HepG2 (cell line): ENCODE measurements at regions not wholly inside any gene's neighbourhood (a gene's known extent, or its start where the extent isn't known, plus 50 kb on each side); places are given as distances from the start of the nearest gene placed in this dataset.

Source experiments
- ATAC-seq: fragments of 200-7000 bp; cut with Tn5 transposase; 3 replicates; pipeline ENCODE4 v1.9.1; 2020; ENCODE audit warnings: mild to moderate bottlenecking, moderate library complexity
- BruUV-seq: library from RNA; stranded (reverse); fragments of 400-500 nt; replicated peaks from 2 replicates; lab custom pipeline; 2021; lab: Mats Ljungman, UMichigan
- CTCF ChIA-PET: fragments of 300-600 bp; formaldehyde crosslinking; extraction: SDS; loops from one replicate; lab custom pipeline; 2021; ENCODE audit warnings: low total read pairs, inconsistent platforms, low intra/inter-chr PET ratio; lab: Yijun Ruan, JAX
- POLR2A ChIA-PET: fragments of 350-600 bp; sonication (Branson Sonifier 250); formaldehyde crosslinking; loops from one replicate; lab custom pipeline; 2020; ENCODE audit warnings: antibody characterized with exemption, inconsistent platforms; lab: Yijun Ruan, JAX
- DNase-seq: peaks from one replicate; pipeline ENCODE4 v3.0.0-alpha.2; 2015; ENCODE audit warnings: low spot score
- FAIRE-seq: peaks from 3 replicates; lab custom pipeline; 2011; peaks lifted over from hg19 to GRCh38; lab: Jason Lieb, UNC
- H2AFZ ChIP-seq: one replicate; pipeline ENCODE4 v1.6.1; 2011; ENCODE audit warnings: low read length, inconsistent platforms
- H3K27ac ChIP-seq: fragments of 300-600 bp; 3 replicates; pipeline ENCODE4 v1.8.0; 2011; ENCODE audit warnings: mixed run types, mild to moderate bottlenecking, mixed read lengths, low read length, inconsistent platforms; ENCODE audit not compliant: insufficient read depth; ENCODE audit errors: extremely low read length
- H3K27me3 ChIP-seq, 2 experiments: fragments of 200-600 bp in 1 of 2; 2 replicates in 1 of 2; 3 replicates in 1 of 2; pipeline versions ENCODE4 v1.6.0 to v1.8.0; 2011; ENCODE audit warnings: low read length in 2 of 2, mild to moderate bottlenecking in 2 of 2, moderate library complexity in 2 of 2, inconsistent platforms in 1 of 2; ENCODE audit not compliant: insufficient read depth in 2 of 2, control insufficient read depth in 1 of 2
- H3K36me3 ChIP-seq, 2 experiments: fragments of 200-600 bp in 1 of 2; replicated peaks in 1 of 2; 2 replicates in 1 of 2; 3 replicates in 1 of 2; pipeline versions ENCODE4 v1.5.1 to v1.8.0; 2011; ENCODE audit warnings: low read length in 2 of 2, inconsistent platforms in 1 of 2; ENCODE audit not compliant: insufficient read depth in 2 of 2, control insufficient read depth in 1 of 2
- H3K4me1 ChIP-seq: 2 replicates; pipeline ENCODE4 v1.5.1; 2012; ENCODE audit warnings: low read length, inconsistent platforms; ENCODE audit not compliant: insufficient read depth
- H3K4me2 ChIP-seq: 2 replicates; pipeline ENCODE4 v1.6.0; 2011; ENCODE audit warnings: low read depth, low read length, inconsistent platforms
- H3K4me3 ChIP-seq, 3 experiments: fragments of 200-600 bp in 1 of 3; sonication (generic), shearing (Covaris generic) in 1 of 3; replicated peaks in 1 of 3; 2 replicates each; pipeline ENCODE4 v1.5.1; 2011 to 2016; ENCODE audit warnings: low read length in 3 of 3, inconsistent platforms in 2 of 3, low read depth in 2 of 3, mild to moderate bottlenecking in 2 of 3, control low read depth in 1 of 3, mixed read lengths in 1 of 3; ENCODE audit not compliant: insufficient read depth in 1 of 3
- H3K79me2 ChIP-seq: one replicate; pipeline ENCODE4 v1.6.1; 2011; ENCODE audit warnings: low read length, inconsistent platforms; ENCODE audit not compliant: insufficient read depth
- H3K9ac ChIP-seq: 2 replicates; pipeline ENCODE4 v1.6.0; 2011; ENCODE audit warnings: mild to moderate bottlenecking, low read depth, low read length, inconsistent platforms; ENCODE audit not compliant: insufficient read depth
- H3K9me3 ChIP-seq: 2 replicates; pipeline ENCODE4 v1.5.1; 2012; ENCODE audit warnings: mild to moderate bottlenecking, low read length
- H4K20me1 ChIP-seq: 2 replicates; pipeline ENCODE4 v1.6.0; 2011; ENCODE audit warnings: inconsistent platforms, mild to moderate bottlenecking, low read length, moderate library complexity; ENCODE audit not compliant: insufficient read depth
- CAMTA2 ChIP-seq: sonication (generic); formaldehyde crosslinking; IDR thresholded peaks from 2 replicates; pipeline ENCODE4 v1.4.0; 2020; ENCODE audit warnings: mild to moderate bottlenecking, missing genetic modification reagents, borderline replicate concordance
- CBFB ChIP-seq: sonication (generic); formaldehyde crosslinking; IDR thresholded peaks from 2 replicates; pipeline ENCODE4 v1.4.0; 2020; ENCODE audit warnings: missing genetic modification reagents
- CCDC6 ChIP-seq: sonication (generic); formaldehyde crosslinking; IDR thresholded peaks from 2 replicates; pipeline ENCODE4 v1.8.1; 2022; ENCODE audit warnings: mild to moderate bottlenecking, missing genetic modification reagents, moderate library complexity
- MTA3 ChIP-seq: sonication (generic); formaldehyde crosslinking; IDR thresholded peaks from 2 replicates; pipeline ENCODE4 v1.4.0; 2020; ENCODE audit warnings: missing genetic modification reagents
- PHB2 ChIP-seq: fragments of 450-650 bp; IDR thresholded peaks from 2 replicates; pipeline ENCODE4 v1.6.1; 2018; ENCODE audit not compliant: partially characterized antibody
- REXO4 ChIP-seq: sonication (generic); formaldehyde crosslinking; IDR thresholded peaks from 2 replicates; pipeline ENCODE4 v1.8.0; 2022; ENCODE audit warnings: missing genetic modification reagents, mild to moderate bottlenecking, borderline replicate concordance
- ZFP82 ChIP-seq: sonication (generic); formaldehyde crosslinking; IDR thresholded peaks from 2 replicates; pipeline ENCODE4 v1.5.1; 2020; ENCODE audit warnings: mild to moderate bottlenecking, missing genetic modification reagents, borderline replicate concordance
- ZNF788 ChIP-seq: sonication (generic); formaldehyde crosslinking; IDR thresholded peaks from 2 replicates; pipeline ENCODE4 v1.5.0; 2020; ENCODE audit warnings: mild to moderate bottlenecking, missing genetic modification reagents, borderline replicate concordance
- WGBS: methylation state at CpG from one replicate; pipeline ENCODE4 v1.1.6; 2017; ENCODE audit warnings: low lambda C conversion rate; 5-methylcytosine and 5-hydroxymethylcytosine counted together
- in situ Hi-C: cut with HindIII; loops from 2 replicates; pipeline ENCODE4 v1.10.0; 2017; ENCODE audit warnings: low pct_unique_long_range_greater_than_20kb; ENCODE audit not compliant: extremely low pct_ligation_motif_present
- intact Hi-C: fragments of 100-400 bp; cut with micrococcal nuclease; formaldehyde crosslinking; loops from one replicate; pipeline ENCODE4 v1.10.0; 2022; ENCODE audit not compliant: unreplicated experiment
- TF ChIP-seq, protein P1 (sequence below): fragments of 450-650 bp; IDR thresholded peaks from 2 replicates; pipeline ENCODE4 v1.6.1; 2016

- H3K36me3 ChIP-seq: no peaks in the 10 kb centered on the region
- H3K4me2 ChIP-seq: no peak overlapping the region
- ChIA-PET POLR2A (no interaction called here), CTCF (no interaction called here)
- FAIRE-seq (no peak), DNase-seq (no peak), ATAC-seq (no peak)
- TF ChIP-seq CBFB: no peak
- TF ChIP-seq, protein P1, sequence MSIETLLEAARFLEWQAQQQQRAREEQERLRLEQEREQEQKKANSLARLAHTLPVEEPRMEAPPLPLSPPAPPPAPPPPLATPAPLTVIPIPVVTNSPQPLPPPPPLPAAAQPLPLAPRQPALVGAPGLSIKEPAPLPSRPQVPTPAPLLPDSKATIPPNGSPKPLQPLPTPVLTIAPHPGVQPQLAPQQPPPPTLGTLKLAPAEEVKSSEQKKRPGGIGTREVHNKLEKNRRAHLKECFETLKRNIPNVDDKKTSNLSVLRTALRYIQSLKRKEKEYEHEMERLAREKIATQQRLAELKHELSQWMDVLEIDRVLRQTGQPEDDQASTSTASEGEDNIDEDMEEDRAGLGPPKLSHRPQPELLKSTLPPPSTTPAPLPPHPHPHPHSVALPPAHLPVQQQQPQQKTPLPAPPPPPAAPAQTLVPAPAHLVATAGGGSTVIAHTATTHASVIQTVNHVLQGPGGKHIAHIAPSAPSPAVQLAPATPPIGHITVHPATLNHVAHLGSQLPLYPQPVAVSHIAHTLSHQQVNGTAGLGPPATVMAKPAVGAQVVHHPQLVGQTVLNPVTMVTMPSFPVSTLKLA: peak; percentile 97
- no peak for TF ChIP-seq PHB2
- H3K27ac ChIP-seq: no peak overlapping the region
- intact Hi-C loops: no loop called here
- no peak overlapping the region for H3K4me3 ChIP-seq
- no peak overlapping the region for H2AFZ ChIP-seq
- no TSS peak for BruUV-seq
- H3K79me2 ChIP-seq: no peaks in the 10 kb centered on the region
- no peaks in the 10 kb centered on the region for H3K4me1 ChIP-seq
- peaks cover 0 to 3% of the 10 kb centered on the region in 2 experiments; a peak in 2 of 5 replicates for H3K27me3 ChIP-seq
- H3K9ac ChIP-seq: no peak overlapping the region
- in situ Hi-C loops: no loop called here
- WGBS: 0% methylated on average over 2 of the region's 2 CpGs
- 0 out of 2 replicates have a peak, but pooled peaks cover 3% of the 10 kb centered on the region for H4K20me1 ChIP-seq
- H3K9me3 ChIP-seq: no peaks in the 10 kb centered on the region
Measured at GRCh38 chr11:127080735-127081134, 80.2 kb upstream of the KIRREL3 start.

- POLR2A ChIA-PET: no interaction called here
- no peaks in the 10 kb centered on the region for H3K79me2 ChIP-seq
- no peak overlapping the region for H3K4me2 ChIP-seq
- 31% methylated on average over 4 of the region's 4 CpGs for whole genome bisulfite sequencing
- BruUV-seq: no TSS peak
- no peak overlapping the region for H3K9ac ChIP-seq
- H3K4me3 ChIP-seq: no peak overlapping the region
- no peak overlapping the region for H3K27ac ChIP-seq
- FAIRE-seq (no peak), ATAC-seq (no peak), DNase-seq (no peak)
- no peaks in the 10 kb centered on the region for H3K36me3 ChIP-seq
- CTCF ChIA-PET: no interaction called here
- H3K27me3 ChIP-seq: peaks cover 0 to 5% of the 10 kb centered on the region in 2 experiments; a peak in 2 of 5 replicates
- H2AFZ ChIP-seq: no peak overlapping the region
- no peaks in the 10 kb centered on the region for H3K4me1 ChIP-seq
- TF ChIP-seq CCDC6 (CRISPR knock-in tag): no peak
- no peak for TF ChIP-seq ZNF788 (CRISPR knock-in tag)
- TF ChIP-seq ZFP82: no peak
- no peak for TF ChIP-seq REXO4
- TF ChIP-seq CAMTA2 (CRISPR knock-in tag): no peak
- TF ChIP-seq MTA3 (CRISPR knock-in tag): no peak
- 0 out of 2 replicates have a peak, but pooled peaks cover 3% of the 10 kb centered on the region for H4K20me1 ChIP-seq
- in situ Hi-C loops: no loop called here
- intact Hi-C loops: loop anchor here (10.0 kb wide), 1 partner anchor 471 kb away; no protein-coding TSS in a partner anchor
- H3K9me3 ChIP-seq: no peaks in the 10 kb centered on the region
Measured at GRCh38 chr11:127075758-127076157, 75.2 kb upstream of the KIRREL3 start.
